SK-N-SH treated with all-trans-retinoic acid at 6 μM for 48 hours (cell line): ENCODE measurements at regions not wholly inside any gene's neighbourhood (a gene's known extent, or its start where the extent isn't known, plus 50 kb on each side); places are given as distances from the start of the nearest gene placed in this dataset.

ENCODE experiments used
- CREB5 ChIP-seq: fragments of 250-450 bp; sonication (Bioruptor Pico); IDR thresholded peaks from 2 replicates; pipeline ENCODE4 v1.5.1; 2020; ENCODE audit warnings: low read depth, mild to moderate bottlenecking, moderate library complexity
- GLIS3 ChIP-seq: fragments of 250-450 bp; sonication (Bioruptor Pico); IDR thresholded peaks from 2 replicates; pipeline ENCODE4 v1.5.0; 2020; ENCODE audit warnings: mild to moderate bottlenecking, moderate library complexity
- SNAI2 ChIP-seq: fragments of 250-450 bp; sonication (Bioruptor Pico); IDR thresholded peaks from 2 replicates; pipeline ENCODE4 v1.5.0; 2020; ENCODE audit warnings: mild to moderate bottlenecking, moderate library complexity
- TCF4 ChIP-seq: fragments of 250-450 bp; sonication (Bioruptor Pico); IDR thresholded peaks from 2 replicates; pipeline ENCODE4 v1.8.0; 2021; ENCODE audit warnings: mild to moderate bottlenecking, moderate library complexity, borderline replicate concordance
- TOX ChIP-seq: fragments of 250-450 bp; sonication (Bioruptor Pico); IDR thresholded peaks from 2 replicates; pipeline ENCODE4 v1.8.0; 2021; ENCODE audit warnings: mild to moderate bottlenecking, moderate library complexity, borderline replicate concordance
- ZFP3 ChIP-seq: fragments of 250-450 bp; sonication (Bioruptor Pico); IDR thresholded peaks from 2 replicates; pipeline ENCODE4 v1.5.0; 2020; ENCODE audit warnings: mild to moderate bottlenecking, moderate library complexity
- ZFP30 ChIP-seq: fragments of 450-650 bp; formaldehyde crosslinking; IDR thresholded peaks from 2 replicates; pipeline ENCODE4 v1.5.0; 2022; ENCODE audit warnings: mild to moderate bottlenecking, moderate library complexity

- TF ChIP-seq SNAI2 (CRISPR knock-in tag) (no peak), GLIS3 (no peak), ZFP3 (CRISPR knock-in tag) (no peak), TCF4 (CRISPR knock-in tag) (no peak), TOX (CRISPR knock-in tag) (no peak), CREB5 (CRISPR knock-in tag) (no peak), ZFP30 (CRISPR knock-in tag) (no peak)
Observed at GRCh38 chr10:91153508-91153907, 67.0 kb upstream of the PCGF5 start.
